Neural cell (in vitro differentiated cells): ENCODE measurements at regions not wholly inside any gene's neighbourhood (a gene's known extent, or its start where the extent isn't known, plus 50 kb on each side); places are given as distances from the start of the nearest gene placed in this dataset.

Experiments used
- CTCF ChIP-seq: fragments of 450-650 bp; IDR thresholded peaks from 2 replicates; pipeline ENCODE4 v1.5.1; 2014; ENCODE audit warnings: antibody characterized with exemption, mild to moderate bottlenecking, moderate library complexity; ENCODE audit not compliant: poor library complexity, severe bottlenecking
- EP300 ChIP-seq: fragments of 450-650 bp; conservative IDR thresholded peaks from 2 replicates; pipeline ENCODE4 v1.6.1; 2014; ENCODE audit warnings: antibody characterized with exemption, mild to moderate bottlenecking, moderate library complexity; ENCODE audit not compliant: poor library complexity, severe bottlenecking
- EZH2 ChIP-seq: fragments of 200-600, 300-800 bp; shearing (Covaris generic), sonication (generic); IDR thresholded peaks from 2 replicates; pipeline ENCODE4 v1.6.1; 2014; ENCODE audit warnings: antibody characterized with exemption, low read length, borderline replicate concordance, mild to moderate bottlenecking; ENCODE audit not compliant: insufficient read depth, poor library complexity, severe bottlenecking
- POLR2AphosphoS5 ChIP-seq: IDR thresholded peaks from 2 replicates; pipeline ENCODE4 v1.6.1; 2012
- SMC3 ChIP-seq: fragments of 450-650 bp; conservative IDR thresholded peaks from 2 replicates; pipeline ENCODE4 v1.6.1; 2014; ENCODE audit warnings: antibody characterized with exemption, mild to moderate bottlenecking, moderate library complexity; ENCODE audit not compliant: poor library complexity

DNA sequence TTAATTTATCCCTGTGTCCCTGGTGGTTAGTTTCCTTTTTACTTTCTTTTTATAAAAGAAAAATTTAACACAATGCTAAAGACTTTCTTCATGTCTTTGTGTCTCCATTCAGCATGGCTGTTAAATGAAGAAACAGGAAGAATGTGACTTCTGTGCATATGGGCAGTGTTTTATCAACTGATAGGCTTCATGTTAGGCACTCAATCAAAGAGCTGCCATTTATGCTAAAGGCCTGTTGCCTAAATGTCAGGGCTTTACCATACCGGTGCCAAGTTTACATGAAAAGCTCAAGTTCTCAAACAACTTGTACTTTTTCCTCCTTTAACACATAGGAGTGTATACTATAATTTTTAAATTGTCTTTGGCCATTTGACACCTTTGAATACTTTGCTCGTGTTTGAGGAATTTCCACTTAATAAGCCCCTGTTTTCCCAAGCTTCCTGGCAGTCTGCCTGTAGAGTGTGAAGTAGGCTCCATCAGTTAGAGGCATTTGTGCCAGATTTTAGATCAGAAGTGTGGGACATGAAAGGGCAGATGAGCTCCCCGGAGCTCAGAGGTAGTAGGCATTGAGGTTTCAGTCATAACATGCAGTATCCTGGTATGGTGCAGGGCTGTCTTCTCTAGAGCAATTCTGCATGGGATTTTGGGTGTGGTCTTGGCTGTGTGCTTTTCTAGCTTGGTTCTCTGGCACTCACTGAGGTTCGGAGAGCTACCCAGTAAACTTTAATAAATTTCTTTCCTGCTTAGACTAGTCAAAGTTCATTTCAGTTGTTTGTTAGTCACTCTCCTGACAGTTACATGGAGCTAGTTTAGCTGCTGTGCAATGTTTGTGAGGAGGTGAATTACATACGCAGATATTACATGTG lies 119.0 kb downstream of the LEPR start:
- TF ChIP-seq CTCF (no peak), POLR2AphosphoS5 (no peak), EZH2 (no peak), EP300 (no peak), SMC3 (no peak)
